ENCODE measurements at regions not wholly inside any gene's neighbourhood (a gene's known extent, or its start where the extent isn't known, plus 50 kb on each side); places are given as distances from the start of the nearest gene placed in this dataset.
"Not testable (repeated sequence)": the region's sequence is repeated elsewhere in the genome, so short reads cannot be mapped to it uniquely, and the experiment has no call there.

DNA sequence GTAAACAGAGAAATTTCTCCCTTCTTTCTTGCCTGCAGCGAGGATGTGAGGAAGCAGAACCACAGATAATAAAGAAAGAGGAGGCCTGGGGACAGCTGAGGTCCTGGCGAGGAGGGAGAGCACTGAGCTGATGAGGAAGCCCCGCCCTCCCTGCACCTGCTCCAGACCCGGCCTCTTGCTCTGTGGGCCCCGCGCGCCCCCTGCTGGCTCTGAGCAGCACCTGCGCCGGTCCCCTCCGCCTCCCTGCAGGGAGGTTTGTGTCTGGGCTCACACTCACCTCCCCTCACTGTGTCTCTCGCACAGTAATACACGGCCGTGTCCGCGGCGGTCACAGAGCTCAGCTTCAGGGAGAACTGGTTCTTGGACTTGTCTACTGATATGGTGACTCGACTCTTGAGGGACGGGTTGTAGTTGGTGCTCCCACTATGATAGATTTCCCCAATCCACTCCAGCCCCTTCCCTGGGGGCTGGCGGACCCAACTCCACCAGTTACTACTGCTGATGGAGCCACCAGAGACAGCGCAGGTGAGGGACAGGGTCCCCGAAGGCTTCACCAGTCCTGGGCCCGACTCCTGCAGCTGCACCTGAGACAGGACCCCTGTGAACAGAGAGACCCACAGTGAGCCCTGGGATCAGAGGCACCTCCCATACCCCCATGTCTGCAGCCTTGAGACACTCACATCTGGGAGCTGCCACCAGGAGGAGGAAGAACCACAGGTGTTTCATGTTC is 485.4 kb downstream of the TMEM121 start:
- H3K4me3 ChIP-seq; in situ Hi-C loops (cut with MboI; ENCODE audit: low sequenced_read_pairs); H3K36me3 ChIP-seq (replicated peaks); H3K9me3 ChIP-seq; H3K4me1 ChIP-seq; H3K27me3 ChIP-seq (ENCODE audit: low read depth): not testable (repeated sequence)
- DNase-seq (ENCODE audit: low spot score in 2 of 2), result peak; percentile 56 to 84

DNA sequence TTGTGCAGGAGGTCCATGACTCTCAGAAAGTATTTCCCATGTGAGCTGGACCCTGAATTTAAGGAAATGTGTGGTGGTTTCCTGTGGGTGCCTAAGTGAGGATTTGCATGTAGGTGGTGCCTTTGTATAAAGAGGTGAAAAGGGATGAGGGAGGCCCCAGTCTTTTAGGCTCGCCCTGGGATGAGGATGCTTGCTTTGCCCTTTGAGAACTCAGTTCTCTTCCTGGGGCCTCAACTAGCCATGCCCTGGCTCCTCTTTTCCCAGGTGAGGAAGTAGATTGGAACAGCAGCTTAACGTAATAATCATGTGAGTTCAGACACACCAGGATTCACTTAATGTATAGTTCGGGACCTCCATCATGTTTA is 486.0 kb downstream of the TMEM121 start:
- H3K27me3 ChIP-seq (ENCODE audit: low read depth); H3K4me3 ChIP-seq; DNase-seq (ENCODE audit: low spot score in 2 of 2); H3K36me3 ChIP-seq (replicated peaks); H3K4me1 ChIP-seq; in situ Hi-C loops (cut with MboI; ENCODE audit: low sequenced_read_pairs); H3K9me3 ChIP-seq: not testable (repeated sequence)

GRCh38 chr14:106013879-106014376 is 487.5 kb downstream of the TMEM121 start:
- in situ Hi-C loops (cut with MboI; ENCODE audit: low sequenced_read_pairs), result no loop called here
- no peak overlapping the region for H3K4me3 ChIP-seq
- no peak for DNase-seq (ENCODE audit: low spot score in 2 of 2)
- H3K36me3 ChIP-seq (replicated peaks), result no peaks in the 10 kb centered on the region
- H3K9me3 ChIP-seq, result no peaks in the 10 kb centered on the region
- H3K4me1 ChIP-seq, result no peaks in the 10 kb centered on the region
- peaks cover 2% of the 10 kb centered on the region; the same call in 1 of the 2 replicates for H3K27me3 ChIP-seq (ENCODE audit: low read depth)

- in situ Hi-C loops (cut with MboI; ENCODE audit: low sequenced_read_pairs); H3K4me1 ChIP-seq; DNase-seq (ENCODE audit: low spot score in 2 of 2); H3K4me3 ChIP-seq; H3K27me3 ChIP-seq (ENCODE audit: low read depth); H3K9me3 ChIP-seq; H3K36me3 ChIP-seq (replicated peaks): not testable (repeated sequence)
Observed at GRCh38 chr14:106017952-106018351, 491.6 kb downstream of the TMEM121 start.

- DNase-seq (ENCODE audit: low spot score in 2 of 2), result no peak
- H3K4me3 ChIP-seq, result no peak overlapping the region
- no peaks in the 10 kb centered on the region for H3K9me3 ChIP-seq
- H3K4me1 ChIP-seq, result no peaks in the 10 kb centered on the region
- in situ Hi-C loops (cut with MboI; ENCODE audit: low sequenced_read_pairs), result no loop called here
- no peaks in the 10 kb centered on the region for H3K36me3 ChIP-seq (replicated peaks)
- no peaks in the 10 kb centered on the region for H3K27me3 ChIP-seq (ENCODE audit: low read depth)
Observed at GRCh38 chr14:106021832-106022231, 495.4 kb downstream of the TMEM121 start.

GRCh38 chr14:106022648-106023047 is 496.3 kb downstream of the TMEM121 start:
- in situ Hi-C loops (cut with MboI; ENCODE audit: low sequenced_read_pairs); DNase-seq (ENCODE audit: low spot score in 2 of 2); H3K4me1 ChIP-seq; H3K36me3 ChIP-seq (replicated peaks); H3K4me3 ChIP-seq; H3K27me3 ChIP-seq (ENCODE audit: low read depth); H3K9me3 ChIP-seq: not testable (repeated sequence)

DNA sequence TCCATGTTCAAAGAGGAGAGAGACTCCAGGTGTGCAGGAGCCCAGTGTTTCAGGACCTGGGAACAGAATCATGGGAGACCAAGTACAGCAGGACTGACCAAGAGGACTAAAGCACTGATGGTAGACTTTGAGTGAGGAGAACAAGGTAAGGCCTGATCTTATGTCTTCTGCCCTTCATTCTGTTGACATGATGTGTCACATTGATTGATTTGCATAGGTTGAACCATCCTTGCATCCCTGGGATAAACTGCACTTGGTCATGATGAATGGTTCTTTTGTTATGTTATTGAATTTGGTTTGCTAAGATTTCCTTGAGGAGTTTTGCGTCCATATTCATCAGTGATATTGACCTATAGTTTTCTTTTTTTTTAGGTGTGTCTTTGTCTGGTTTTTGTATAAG is 497.0 kb downstream of the TMEM121 start:
- no peaks in the 10 kb centered on the region for H3K9me3 ChIP-seq
- H3K4me3 ChIP-seq, result no peak overlapping the region
- in situ Hi-C loops (cut with MboI; ENCODE audit: low sequenced_read_pairs), result no loop called here
- no peak for DNase-seq (ENCODE audit: low spot score in 2 of 2)
- no peaks in the 10 kb centered on the region for H3K4me1 ChIP-seq
- H3K27me3 ChIP-seq (ENCODE audit: low read depth), result no peaks in the 10 kb centered on the region
- no peaks in the 10 kb centered on the region for H3K36me3 ChIP-seq (replicated peaks)

DNA sequence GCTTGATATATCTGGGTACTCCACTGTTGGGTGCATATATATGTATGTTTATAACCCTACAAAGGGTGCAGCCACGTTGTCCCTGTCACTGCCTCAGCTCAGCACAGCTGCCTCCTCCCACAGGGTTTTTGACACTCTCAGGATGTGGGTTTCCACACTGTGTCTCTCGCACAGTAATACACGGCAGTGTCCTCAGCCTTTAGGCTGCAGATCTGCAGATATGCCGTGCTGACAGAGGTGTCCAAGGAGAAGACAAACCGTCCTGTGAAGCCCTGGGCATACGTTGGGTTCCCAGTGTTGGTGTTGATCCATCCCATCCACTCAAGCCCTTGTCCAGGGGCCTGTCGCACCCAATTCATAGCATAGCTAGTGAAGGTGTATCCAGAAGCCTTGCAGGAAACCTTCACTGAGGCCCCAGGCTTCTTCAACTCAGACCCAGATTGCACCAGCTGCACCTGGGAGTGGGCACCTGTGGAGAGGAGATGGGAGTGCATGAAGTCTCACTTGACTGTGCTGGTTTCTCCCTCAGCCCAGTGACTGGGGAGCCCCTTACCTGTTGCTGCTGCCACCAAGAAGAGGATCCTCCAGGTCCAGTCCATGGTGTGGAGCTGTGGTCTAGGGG is 498.7 kb downstream of the TMEM121 start:
- in situ Hi-C loops (cut with MboI; ENCODE audit: low sequenced_read_pairs), result loop anchor here (25.0 kb wide), 2 partner anchors 338 to 463 kb away; no protein-coding TSS in a partner anchor
- no peaks in the 10 kb centered on the region for H3K4me1 ChIP-seq
- H3K27me3 ChIP-seq (ENCODE audit: low read depth), result no peaks in the 10 kb centered on the region
- no peaks in the 10 kb centered on the region for H3K9me3 ChIP-seq
- H3K4me3 ChIP-seq, result no peak overlapping the region
- no peak for DNase-seq (ENCODE audit: low spot score in 2 of 2)
- H3K36me3 ChIP-seq (replicated peaks), result no peaks in the 10 kb centered on the region

DNA sequence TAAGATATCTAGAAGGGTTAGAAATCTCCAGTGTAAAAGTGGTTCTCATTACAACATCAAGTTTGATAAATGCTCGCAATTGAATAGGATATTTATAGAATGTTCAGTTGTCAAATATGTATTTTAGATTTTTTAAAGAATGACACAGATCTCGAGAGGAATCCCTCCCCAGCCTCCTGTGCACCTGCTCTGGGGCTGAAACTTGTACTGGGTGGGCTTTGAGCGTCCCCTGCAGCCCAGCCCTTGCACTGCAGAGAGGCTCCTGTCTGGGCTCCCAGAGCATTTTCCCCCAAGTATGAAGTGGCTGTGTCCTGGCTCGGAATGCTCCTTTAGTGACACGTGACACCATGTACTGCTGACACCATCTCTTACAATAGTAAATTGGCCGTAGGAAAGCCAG is 499.6 kb downstream of the TMEM121 start:
- no peaks in the 10 kb centered on the region for H3K27me3 ChIP-seq (ENCODE audit: low read depth)
- H3K4me3 ChIP-seq, result no peak overlapping the region
- no peaks in the 10 kb centered on the region for H3K9me3 ChIP-seq
- H3K36me3 ChIP-seq (replicated peaks), result no peaks in the 10 kb centered on the region
- no peak for DNase-seq (ENCODE audit: low spot score in 2 of 2)
- in situ Hi-C loops (cut with MboI; ENCODE audit: low sequenced_read_pairs), result loop anchor here (25.0 kb wide), 2 partner anchors 339 to 464 kb away; no protein-coding TSS in a partner anchor
- no peaks in the 10 kb centered on the region for H3K4me1 ChIP-seq

- DNase-seq (ENCODE audit: low spot score in 2 of 2); H3K9me3 ChIP-seq; H3K36me3 ChIP-seq (replicated peaks); H3K4me3 ChIP-seq; H3K4me1 ChIP-seq; H3K27me3 ChIP-seq (ENCODE audit: low read depth): not testable (repeated sequence)
- in situ Hi-C loops (cut with MboI; ENCODE audit: low sequenced_read_pairs), result loop anchor here (25.0 kb wide), 2 partner anchors 340 to 465 kb away; no protein-coding TSS in a partner anchor
Observed at GRCh38 chr14:106027759-106028158, 501.4 kb downstream of the TMEM121 start.

DNA sequence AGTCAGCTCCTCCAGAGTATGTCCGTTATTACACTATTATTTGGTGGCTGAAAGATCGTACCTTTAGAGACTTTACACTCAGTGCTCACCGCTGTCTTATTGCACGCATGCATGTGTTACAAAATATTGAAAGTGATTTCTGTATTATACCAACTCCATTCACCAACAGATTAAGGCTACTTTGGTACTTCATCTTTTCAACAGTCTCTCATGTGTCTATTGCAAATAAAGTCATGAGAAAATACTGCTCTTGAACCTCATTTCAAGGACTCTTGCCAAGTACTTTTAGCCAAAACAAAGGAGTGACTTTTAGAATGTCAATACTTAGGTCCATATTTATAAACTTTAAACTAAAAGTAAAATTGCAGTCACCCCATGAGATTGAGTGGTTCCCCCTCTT is 503.6 kb downstream of the TMEM121 start:
- in situ Hi-C loops (cut with MboI; ENCODE audit: low sequenced_read_pairs), result loop anchor here (25.0 kb wide), 2 partner anchors 343 to 468 kb away; no protein-coding TSS in a partner anchor
- H3K4me3 ChIP-seq, result no peak overlapping the region
- no peak for DNase-seq (ENCODE audit: low spot score in 2 of 2)
- no peaks in the 10 kb centered on the region for H3K9me3 ChIP-seq
- H3K36me3 ChIP-seq (replicated peaks), result no peaks in the 10 kb centered on the region
- no peaks in the 10 kb centered on the region for H3K27me3 ChIP-seq (ENCODE audit: low read depth)
- H3K4me1 ChIP-seq, result no peaks in the 10 kb centered on the region

- Histone ChIP-seq H3K9me3 (no peaks in the 10 kb centered on the region), H3K4me3 (no peak overlapping the region), H3K36me3 (replicated peaks) (no peaks in the 10 kb centered on the region), H3K4me1 (no peaks in the 10 kb centered on the region), H3K27me3 (ENCODE audit: low read depth) (no peaks in the 10 kb centered on the region)
- in situ Hi-C loops (cut with MboI; ENCODE audit: low sequenced_read_pairs), result loop anchor here (25.0 kb wide), 2 partner anchors 350 to 475 kb away; no protein-coding TSS in a partner anchor
- no peak for DNase-seq (ENCODE audit: low spot score in 2 of 2)
Observed at GRCh38 chr14:106037380-106037779, 511.0 kb downstream of the TMEM121 start.

DNA sequence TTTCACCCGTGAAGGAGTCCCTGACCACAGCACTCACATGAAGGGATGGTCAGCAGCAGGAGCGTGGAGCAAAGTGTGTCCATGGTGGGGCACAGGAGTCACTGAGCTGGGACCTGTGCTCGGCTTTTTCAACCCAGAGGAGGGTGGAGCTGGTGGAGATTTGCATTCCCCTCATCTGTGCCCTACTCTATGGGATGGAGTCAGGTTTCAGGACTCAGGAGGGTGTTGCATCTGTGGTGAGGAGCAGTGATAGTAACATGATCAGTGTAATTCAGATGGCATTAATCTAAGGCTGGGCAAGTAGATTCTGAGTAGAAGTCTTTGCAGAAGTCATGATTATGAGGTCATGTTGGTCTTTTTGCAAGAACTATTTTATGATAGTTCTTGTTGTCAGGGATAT is 511.9 kb downstream of the TMEM121 start:
- Histone ChIP-seq H3K4me3 (no peak overlapping the region), H3K4me1 (no peaks in the 10 kb centered on the region), H3K27me3 (ENCODE audit: low read depth) (no peaks in the 10 kb centered on the region), H3K36me3 (replicated peaks) (no peaks in the 10 kb centered on the region), H3K9me3 (no peaks in the 10 kb centered on the region)
- in situ Hi-C loops (cut with MboI; ENCODE audit: low sequenced_read_pairs), result loop anchor here (25.0 kb wide), 2 partner anchors 351 to 476 kb away; no protein-coding TSS in a partner anchor
- DNase-seq (ENCODE audit: low spot score in 2 of 2), result no peak

GRCh38 chr14:106039400-106039799 is 513.0 kb downstream of the TMEM121 start:
- Histone ChIP-seq H3K9me3 (no peaks in the 10 kb centered on the region), H3K27me3 (ENCODE audit: low read depth) (no peaks in the 10 kb centered on the region), H3K36me3 (replicated peaks) (no peaks in the 10 kb centered on the region), H3K4me3 (no peak overlapping the region), H3K4me1 (no peaks in the 10 kb centered on the region)
- DNase-seq (ENCODE audit: low spot score in 2 of 2), result peak; percentile 11 to 60
- in situ Hi-C loops (cut with MboI; ENCODE audit: low sequenced_read_pairs), result loop anchor here (25.0 kb wide), 2 partner anchors 352 to 477 kb away; no protein-coding TSS in a partner anchor

All from HAP-1 (cell line).